GM18498 (cell line): ENCODE measurements at regions not wholly inside any gene's neighbourhood (a gene's known extent, or its start where the extent isn't known, plus 50 kb on each side); places are given as distances from the start of the nearest gene placed in this dataset.

ENCODE experiments used
- ATAC-seq: cut with Tn5 transposase; IDR thresholded peaks from one replicate; pipeline ENCODE4 v1.9.1; 2021; ENCODE audit warnings: mild to moderate bottlenecking, moderate library complexity; ENCODE audit not compliant: unreplicated experiment

GRCh38 chr22:49119551-49119952, 708.1 kb downstream of the BRD1 start:
- ATAC-seq, result no peak

GRCh38 chr22:49118065-49118464, 709.6 kb downstream of the BRD1 start:
- no peak for ATAC-seq

- no peak for ATAC-seq
Observed at GRCh38 chr22:49117486-49117885, 710.2 kb downstream of the BRD1 start.

- ATAC-seq, result no peak
Observed at GRCh38 chr22:49116486-49117120, 711.1 kb downstream of the BRD1 start.

DNA sequence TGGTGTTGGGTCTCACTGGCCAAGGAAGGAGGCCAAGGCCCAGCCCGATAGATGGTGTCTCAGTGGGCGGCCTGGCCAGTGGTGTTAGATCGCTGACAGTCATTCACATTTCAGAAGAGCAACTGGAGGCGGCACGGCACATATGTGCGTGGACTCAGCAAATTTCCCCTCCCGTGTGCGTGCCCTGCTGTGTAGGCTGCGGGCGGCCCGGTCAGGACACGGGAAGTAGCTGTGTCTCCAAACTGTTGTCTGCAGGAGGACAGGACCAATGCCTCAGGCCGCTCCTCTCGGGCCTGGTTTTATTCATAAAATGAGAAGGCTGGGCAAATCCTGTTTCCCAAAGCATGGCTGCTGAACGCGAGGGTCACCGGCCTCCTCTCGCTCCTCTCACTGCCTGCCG, 711.7 kb downstream of the BRD1 start:
- no peak for ATAC-seq

GRCh38 chr22:49115197-49115596, 712.5 kb downstream of the BRD1 start:
- ATAC-seq, result no peak

GRCh38 chr22:49113758-49114157, 713.9 kb downstream of the BRD1 start:
- ATAC-seq, result no peak

GRCh38 chr22:49112661-49113626, 714.7 kb downstream of the BRD1 start:
- no peak for ATAC-seq

- ATAC-seq, result no peak
Observed at GRCh38 chr22:49112176-49112575, 715.5 kb downstream of the BRD1 start.

DNA sequence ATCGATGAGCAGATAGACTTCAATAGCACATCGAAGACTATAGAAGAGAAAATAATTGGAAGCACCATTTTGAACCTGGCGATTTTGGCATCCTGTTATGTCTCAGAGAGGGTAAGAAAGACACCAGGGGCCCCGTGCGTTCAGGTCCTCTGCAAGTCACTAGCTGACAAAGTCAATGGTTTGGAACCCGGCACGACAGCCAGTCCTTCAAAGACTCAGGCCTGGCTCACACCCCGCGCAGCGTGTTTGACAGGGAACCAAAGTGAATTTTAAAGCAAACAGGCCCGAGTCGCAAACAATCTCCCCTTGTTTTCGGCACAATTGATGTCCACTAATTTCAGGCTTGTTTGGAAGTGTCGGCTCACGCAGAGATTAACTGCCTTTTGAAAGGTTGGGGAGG, 716.6 kb downstream of the BRD1 start:
- ATAC-seq, result no peak

GRCh38 chr22:49108636-49109315, 718.9 kb downstream of the BRD1 start:
- no peak for ATAC-seq

DNA sequence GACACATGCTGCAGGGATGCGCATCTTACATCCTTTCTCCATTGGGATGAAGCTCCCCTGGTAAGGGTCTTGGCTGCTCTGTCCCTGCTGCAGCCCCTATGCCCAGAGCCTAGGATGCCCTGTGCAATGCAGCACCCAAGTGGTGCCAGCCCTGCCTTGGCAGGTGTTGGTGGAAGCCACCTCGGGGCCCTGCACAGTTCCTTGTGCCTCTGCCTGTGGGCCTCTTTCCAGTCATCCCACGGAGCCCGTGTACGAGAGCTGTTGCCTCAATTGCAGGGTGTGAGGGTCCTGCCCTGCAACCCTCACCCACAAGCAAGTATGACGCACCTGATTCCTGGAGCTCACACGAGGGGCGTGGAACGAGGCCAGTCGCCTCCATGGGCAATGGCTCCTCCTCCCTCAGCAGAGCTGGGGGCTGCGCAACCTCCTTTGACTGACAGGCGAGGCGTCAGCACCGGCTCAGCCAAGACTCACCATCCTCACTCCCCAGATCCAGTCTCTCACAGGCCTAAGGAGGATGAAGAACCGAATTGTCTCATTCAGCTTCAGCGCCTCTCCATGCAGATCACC, 719.6 kb downstream of the BRD1 start:
- ATAC-seq, result no peak

- ATAC-seq, result no peak
Observed at GRCh38 chr22:49107561-49107960, 720.1 kb downstream of the BRD1 start.

DNA sequence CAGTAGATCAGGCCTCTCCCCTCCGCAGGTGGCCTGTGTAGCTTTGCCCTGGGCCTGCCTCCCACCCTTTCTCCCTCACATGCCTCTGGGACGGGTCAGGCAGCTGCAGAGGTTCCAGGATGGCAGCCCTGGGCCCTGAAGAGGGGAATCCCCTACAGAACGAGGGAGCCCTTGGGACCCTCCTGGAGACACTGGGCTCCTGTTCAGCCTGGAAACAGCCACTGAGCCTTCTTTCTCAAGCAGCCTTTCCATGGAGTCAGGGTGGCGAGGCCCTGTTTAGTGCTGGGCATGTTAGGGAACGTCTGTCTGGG, 720.9 kb downstream of the BRD1 start:
- ATAC-seq, result no peak

GRCh38 chr22:49106096-49106841, 721.4 kb downstream of the BRD1 start:
- no peak for ATAC-seq

DNA sequence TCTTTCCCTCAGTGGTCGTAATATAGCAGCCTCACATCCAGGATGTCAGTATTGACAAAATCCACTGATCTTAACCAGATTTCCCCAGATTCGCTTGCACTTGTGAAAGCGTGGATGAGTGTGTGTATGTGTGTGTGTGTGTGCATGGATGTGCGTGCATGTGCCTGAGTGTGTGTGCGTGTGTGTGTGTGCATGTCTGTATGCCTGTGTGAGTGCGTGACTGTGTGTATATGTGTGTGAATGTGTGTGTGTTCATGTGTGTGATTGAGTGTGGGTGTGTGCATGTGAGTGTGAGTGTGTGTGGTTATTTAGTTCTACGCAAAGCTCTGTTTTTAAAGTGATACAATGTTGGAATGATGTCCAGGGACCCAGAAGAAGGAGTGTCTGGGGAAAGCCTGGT, 723.2 kb downstream of the BRD1 start:
- ATAC-seq, result no peak

- no peak for ATAC-seq
Observed at GRCh38 chr22:49103314-49104059, 724.2 kb downstream of the BRD1 start.

DNA sequence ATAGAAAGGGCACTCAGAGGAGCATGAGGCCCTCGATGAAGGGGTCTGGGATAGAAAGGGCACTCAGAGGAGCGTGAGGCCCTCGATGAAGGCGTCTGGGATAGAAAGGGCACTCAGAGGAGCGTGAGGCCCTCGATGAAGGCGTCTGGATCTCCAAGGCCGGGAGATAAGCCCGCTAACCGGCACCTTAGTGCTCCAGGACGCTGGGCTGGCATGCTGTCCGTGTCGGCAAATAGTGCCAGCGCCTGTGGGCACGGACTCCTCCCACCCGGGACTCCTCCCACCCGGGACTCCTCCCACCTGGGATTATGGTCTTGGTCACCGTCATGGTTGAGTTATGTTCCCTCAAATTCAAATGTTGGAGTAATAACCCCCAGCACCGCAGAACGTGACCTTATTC, 725.3 kb downstream of the BRD1 start:
- no peak for ATAC-seq

DNA sequence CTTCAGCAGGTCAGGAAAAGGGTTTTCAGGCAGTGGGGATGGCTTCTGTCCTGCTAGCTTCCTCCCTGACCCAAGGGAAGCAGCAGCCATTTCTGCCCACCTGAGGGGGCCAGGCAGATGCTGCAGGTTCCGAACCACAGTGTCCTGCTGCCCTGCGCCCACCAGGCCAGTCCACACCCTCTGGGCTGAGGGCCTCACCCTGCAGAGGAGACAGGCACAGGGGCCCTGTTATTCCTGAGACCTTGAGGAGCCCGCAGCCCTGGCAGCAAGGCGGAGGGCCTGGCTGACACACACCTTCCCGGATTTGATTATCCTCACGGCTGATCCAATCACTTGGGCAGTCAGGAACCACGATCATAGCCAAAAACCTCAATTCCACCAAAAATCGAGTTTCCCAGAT, 725.8 kb downstream of the BRD1 start:
- no peak for ATAC-seq

- ATAC-seq, result no peak
Observed at GRCh38 chr22:49101225-49101624, 726.4 kb downstream of the BRD1 start.
